Keratinocyte (primary cell): ENCODE measurements at regions not wholly inside any gene's neighbourhood (a gene's known extent, or its start where the extent isn't known, plus 50 kb on each side); places are given as distances from the start of the nearest gene placed in this dataset.

Experiments
- EZH2 ChIP-seq: IDR thresholded peaks from one replicate; pipeline ENCODE4 v1.6.1; 2012; ENCODE audit warnings: inconsistent platforms, mild to moderate bottlenecking, low read length, moderate library complexity
- TF ChIP-seq, protein P1 (sequence below), 3 experiments: IDR thresholded peaks in 1 of 3; conservative IDR thresholded peaks in 1 of 3; optimal IDR thresholded peaks in 1 of 3; 2 replicates in 2 of 3; 3 replicates in 1 of 3; pipeline versions ENCODE3 to v1.5.1; 2011; ENCODE audit warnings: low read length in 3 of 3, mild to moderate bottlenecking in 3 of 3, moderate library complexity in 2 of 3, control low read depth in 1 of 3, inconsistent platforms in 1 of 3; ENCODE audit not compliant: insufficient read depth in 2 of 3; ENCODE audit errors: extremely low read depth in 1 of 3

DNA sequence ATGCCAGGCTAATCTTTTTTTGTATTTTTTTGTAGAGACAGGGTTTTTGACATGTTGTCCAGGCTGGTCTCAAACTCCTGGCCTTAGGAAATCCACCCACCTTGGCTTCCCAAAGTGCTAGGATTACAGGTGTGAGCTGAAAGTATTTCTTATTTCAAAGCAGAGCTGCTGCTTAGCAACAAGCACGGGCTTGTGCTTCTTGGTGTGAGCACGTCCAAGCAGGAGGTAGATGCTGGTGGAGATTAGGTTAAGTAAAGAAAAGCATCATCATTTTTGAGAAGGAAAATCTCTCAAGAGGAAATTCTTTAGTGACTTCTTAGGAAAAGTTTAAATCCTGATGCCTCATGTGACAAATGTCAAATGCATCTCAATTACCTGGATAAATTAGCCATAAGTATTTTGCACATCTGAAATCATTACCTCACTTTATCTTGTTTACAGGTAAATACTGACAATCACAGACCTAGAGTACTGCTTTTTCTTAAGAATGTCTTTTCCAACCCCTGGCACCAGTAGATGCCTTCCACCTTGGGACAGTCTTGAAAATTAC lies 431.8 kb upstream of the FZD8 start:
- TF ChIP-seq, protein P1, sequence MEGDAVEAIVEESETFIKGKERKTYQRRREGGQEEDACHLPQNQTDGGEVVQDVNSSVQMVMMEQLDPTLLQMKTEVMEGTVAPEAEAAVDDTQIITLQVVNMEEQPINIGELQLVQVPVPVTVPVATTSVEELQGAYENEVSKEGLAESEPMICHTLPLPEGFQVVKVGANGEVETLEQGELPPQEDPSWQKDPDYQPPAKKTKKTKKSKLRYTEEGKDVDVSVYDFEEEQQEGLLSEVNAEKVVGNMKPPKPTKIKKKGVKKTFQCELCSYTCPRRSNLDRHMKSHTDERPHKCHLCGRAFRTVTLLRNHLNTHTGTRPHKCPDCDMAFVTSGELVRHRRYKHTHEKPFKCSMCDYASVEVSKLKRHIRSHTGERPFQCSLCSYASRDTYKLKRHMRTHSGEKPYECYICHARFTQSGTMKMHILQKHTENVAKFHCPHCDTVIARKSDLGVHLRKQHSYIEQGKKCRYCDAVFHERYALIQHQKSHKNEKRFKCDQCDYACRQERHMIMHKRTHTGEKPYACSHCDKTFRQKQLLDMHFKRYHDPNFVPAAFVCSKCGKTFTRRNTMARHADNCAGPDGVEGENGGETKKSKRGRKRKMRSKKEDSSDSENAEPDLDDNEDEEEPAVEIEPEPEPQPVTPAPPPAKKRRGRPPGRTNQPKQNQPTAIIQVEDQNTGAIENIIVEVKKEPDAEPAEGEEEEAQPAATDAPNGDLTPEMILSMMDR (optimal IDR thresholded peaks at IDR 0.05 in 1 of 3, IDR thresholded peaks at IDR 0.05 in 1 of 3, conservative IDR thresholded peaks at IDR 0.05 in 1 of 3; ENCODE audit: extremely low read depth in 1 of 3, insufficient read depth in 2 of 3, low read length in 3 of 3) = no peak
- no peak for TF ChIP-seq EZH2
